ENCODE measurements at regions not wholly inside any gene's neighbourhood (a gene's known extent, or its start where the extent isn't known, plus 50 kb on each side); places are given as distances from the start of the nearest gene placed in this dataset.

DNA sequence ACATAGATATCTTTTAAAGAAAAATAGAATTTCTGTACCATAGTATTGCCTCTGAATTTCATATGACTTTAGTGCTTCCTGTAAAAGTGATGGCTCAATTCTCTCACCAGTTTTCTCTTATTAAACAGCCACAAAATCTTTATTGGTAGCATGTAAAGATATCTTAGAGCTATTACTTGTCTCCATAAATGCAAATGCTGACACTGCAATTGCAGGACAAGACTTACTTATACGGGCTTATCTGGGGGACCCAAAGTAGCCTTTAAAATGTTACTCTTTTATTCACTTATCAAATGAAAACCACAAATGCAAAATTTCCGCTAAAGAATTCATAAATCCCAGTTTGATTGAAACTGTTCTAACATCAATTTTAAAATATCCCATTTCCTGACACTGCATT is 287.1 kb upstream of the SPTLC3 start:
- Histone ChIP-seq H3K27me3 (no peaks in the 10 kb centered on the region), H3K9me3 (no peaks in the 10 kb centered on the region), H3K27ac (no peak overlapping the region), H3K36me3 (no peaks in the 10 kb centered on the region), H3K4me1 (no peaks in the 10 kb centered on the region), H3K4me3 (no peak overlapping the region), H3K9ac (ENCODE audit: low read depth in 2 of 2, low read length in 2 of 2) (no peak overlapping the region)
- TF ChIP-seq, protein P1, sequence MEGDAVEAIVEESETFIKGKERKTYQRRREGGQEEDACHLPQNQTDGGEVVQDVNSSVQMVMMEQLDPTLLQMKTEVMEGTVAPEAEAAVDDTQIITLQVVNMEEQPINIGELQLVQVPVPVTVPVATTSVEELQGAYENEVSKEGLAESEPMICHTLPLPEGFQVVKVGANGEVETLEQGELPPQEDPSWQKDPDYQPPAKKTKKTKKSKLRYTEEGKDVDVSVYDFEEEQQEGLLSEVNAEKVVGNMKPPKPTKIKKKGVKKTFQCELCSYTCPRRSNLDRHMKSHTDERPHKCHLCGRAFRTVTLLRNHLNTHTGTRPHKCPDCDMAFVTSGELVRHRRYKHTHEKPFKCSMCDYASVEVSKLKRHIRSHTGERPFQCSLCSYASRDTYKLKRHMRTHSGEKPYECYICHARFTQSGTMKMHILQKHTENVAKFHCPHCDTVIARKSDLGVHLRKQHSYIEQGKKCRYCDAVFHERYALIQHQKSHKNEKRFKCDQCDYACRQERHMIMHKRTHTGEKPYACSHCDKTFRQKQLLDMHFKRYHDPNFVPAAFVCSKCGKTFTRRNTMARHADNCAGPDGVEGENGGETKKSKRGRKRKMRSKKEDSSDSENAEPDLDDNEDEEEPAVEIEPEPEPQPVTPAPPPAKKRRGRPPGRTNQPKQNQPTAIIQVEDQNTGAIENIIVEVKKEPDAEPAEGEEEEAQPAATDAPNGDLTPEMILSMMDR (IDR thresholded peaks at IDR 0.05): no peak
- intact Hi-C loops (cut with DNase I): no loop called here
- no peak for DNase-seq

DNA sequence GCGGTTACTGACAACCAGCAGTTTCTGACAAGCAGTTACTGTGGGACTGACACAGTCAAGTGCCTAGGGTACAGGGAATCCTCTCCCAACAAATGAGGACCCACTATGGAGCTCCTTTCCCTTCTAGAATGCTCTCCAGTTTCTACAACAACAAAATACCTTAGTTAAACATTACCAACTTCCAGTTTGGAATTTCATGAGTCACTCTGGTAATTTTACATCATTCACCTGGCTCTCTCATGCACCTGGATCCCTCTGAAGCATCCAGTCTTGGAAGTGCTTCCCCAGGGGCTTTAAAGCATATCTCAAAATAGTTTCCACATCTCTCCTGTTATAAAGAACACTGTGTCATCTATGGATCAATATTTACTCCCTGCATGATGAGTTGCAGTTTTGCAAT is 286.7 kb upstream of the SPTLC3 start:
- no peak overlapping the region for H3K27ac ChIP-seq
- H3K27me3 ChIP-seq: no peaks in the 10 kb centered on the region
- H3K9ac ChIP-seq (ENCODE audit: low read depth in 2 of 2, low read length in 2 of 2): no peak overlapping the region
- no peaks in the 10 kb centered on the region for H3K4me1 ChIP-seq
- DNase-seq: no peak
- H3K4me3 ChIP-seq: no peak overlapping the region
- TF ChIP-seq, protein P1 (IDR thresholded peaks at IDR 0.05): no peak
- no peaks in the 10 kb centered on the region for H3K36me3 ChIP-seq
- intact Hi-C loops (cut with DNase I): no loop called here
- H3K9me3 ChIP-seq: no peaks in the 10 kb centered on the region

DNA sequence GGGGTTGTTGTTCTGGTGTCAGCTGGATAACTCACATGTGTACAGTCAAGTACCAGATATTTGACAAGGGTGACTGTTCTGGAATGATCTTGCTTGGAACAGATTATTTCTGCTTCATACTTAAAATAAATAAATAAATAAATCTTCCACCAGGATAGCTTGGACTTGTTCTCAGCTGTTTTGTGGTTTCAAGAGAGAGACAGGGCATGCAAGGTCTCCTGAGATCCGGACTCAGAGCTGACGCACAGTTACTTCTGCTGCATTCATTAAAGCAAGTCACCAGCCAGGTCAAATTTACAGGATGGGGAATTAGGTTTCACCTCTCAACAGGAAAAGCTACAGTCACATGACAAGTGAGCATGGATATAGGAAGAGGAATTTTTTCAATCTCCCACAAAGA is 285.0 kb upstream of the SPTLC3 start:
- Histone ChIP-seq H3K9ac (ENCODE audit: low read depth in 2 of 2, low read length in 2 of 2) (no peak overlapping the region), H3K4me1 (no peaks in the 10 kb centered on the region), H3K4me3 (no peak overlapping the region), H3K27ac (no peak overlapping the region), H3K9me3 (no peaks in the 10 kb centered on the region), H3K27me3 (no peaks in the 10 kb centered on the region), H3K36me3 (no peaks in the 10 kb centered on the region)
- DNase-seq: no peak
- TF ChIP-seq, protein P1 (IDR thresholded peaks at IDR 0.05): no peak
- intact Hi-C loops (cut with DNase I): no loop called here

DNA sequence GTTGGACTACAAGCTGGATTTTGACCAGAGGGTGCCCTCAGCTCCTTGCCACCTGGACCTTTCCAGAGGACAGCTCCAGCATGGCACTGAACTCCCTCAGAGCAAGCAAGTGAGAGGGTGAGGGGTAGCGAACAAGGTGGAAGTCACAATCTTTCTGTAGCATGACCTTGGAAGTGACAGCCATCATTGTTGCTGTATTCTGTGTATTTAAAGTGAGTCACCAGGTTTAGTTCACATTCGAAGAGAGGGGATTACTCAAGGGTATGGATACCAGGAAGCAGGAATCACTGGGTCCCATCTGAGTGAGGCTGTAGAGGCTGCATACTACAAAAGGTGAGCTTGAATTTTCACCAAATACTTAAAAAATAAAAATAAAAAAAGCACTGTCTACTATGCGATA is 280.0 kb upstream of the SPTLC3 start:
- DNase-seq: no peak
- Histone ChIP-seq H3K9ac (ENCODE audit: low read depth in 2 of 2, low read length in 2 of 2) (no peak overlapping the region), H3K27ac (no peak overlapping the region), H3K4me3 (no peak overlapping the region), H3K36me3 (no peaks in the 10 kb centered on the region), H3K27me3 (no peaks in the 10 kb centered on the region), H3K9me3 (no peaks in the 10 kb centered on the region), H3K4me1 (no peaks in the 10 kb centered on the region)
- TF ChIP-seq, protein P1 (IDR thresholded peaks at IDR 0.05): no peak
- intact Hi-C loops (cut with DNase I): no loop called here

DNA sequence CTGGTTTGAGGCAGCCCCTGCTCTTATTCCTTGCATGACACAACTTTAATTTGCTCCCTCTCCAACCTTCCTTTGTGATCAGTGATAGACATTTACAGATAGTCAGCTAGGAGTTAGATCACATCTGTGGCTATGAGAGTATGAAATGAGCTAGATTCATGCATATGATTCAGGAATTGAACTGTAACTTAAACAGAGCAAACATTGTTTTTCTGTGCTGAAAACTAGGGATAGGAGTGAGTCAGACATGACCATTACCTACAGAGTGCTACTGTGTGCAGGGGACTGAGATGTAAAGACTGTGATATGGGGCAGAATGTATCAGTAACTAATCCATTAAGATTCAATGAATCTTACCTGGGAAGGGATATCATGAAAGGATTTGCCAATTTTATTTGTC is 279.4 kb upstream of the SPTLC3 start:
- TF ChIP-seq, protein P1 (IDR thresholded peaks at IDR 0.05): no peak
- no peak for DNase-seq
- intact Hi-C loops (cut with DNase I): no loop called here
- H3K36me3 ChIP-seq: no peaks in the 10 kb centered on the region
- no peak overlapping the region for H3K9ac ChIP-seq (ENCODE audit: low read depth in 2 of 2, low read length in 2 of 2)
- H3K27me3 ChIP-seq: no peaks in the 10 kb centered on the region
- no peaks in the 10 kb centered on the region for H3K4me1 ChIP-seq
- no peak overlapping the region for H3K4me3 ChIP-seq
- H3K27ac ChIP-seq: no peak overlapping the region
- no peaks in the 10 kb centered on the region for H3K9me3 ChIP-seq

DNA sequence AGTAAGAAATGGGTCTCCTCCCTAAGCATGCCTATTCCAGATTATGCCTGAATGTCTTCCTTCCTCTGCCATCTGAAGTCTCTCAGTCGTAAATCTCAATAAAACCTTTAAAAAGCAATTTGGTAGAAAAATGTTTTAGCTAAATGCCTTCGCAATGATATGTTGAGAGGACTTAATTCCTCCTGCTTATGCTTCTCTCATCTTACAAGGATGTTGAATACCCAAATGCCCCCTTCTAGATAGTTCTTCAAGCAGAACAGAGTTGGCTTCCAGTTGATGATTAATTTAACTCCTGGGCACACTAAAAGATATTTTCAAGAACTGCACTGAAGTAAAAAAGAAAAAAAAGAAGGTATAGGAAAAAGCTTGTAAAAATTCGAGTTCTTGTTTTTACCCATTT is 275.0 kb upstream of the SPTLC3 start:
- Histone ChIP-seq H3K27ac (no peak overlapping the region), H3K4me3 (no peak overlapping the region), H3K9ac (ENCODE audit: low read depth in 2 of 2, low read length in 2 of 2) (no peak overlapping the region), H3K4me1 (no peaks in the 10 kb centered on the region), H3K36me3 (no peaks in the 10 kb centered on the region), H3K27me3 (no peaks in the 10 kb centered on the region), H3K9me3 (no peaks in the 10 kb centered on the region)
- intact Hi-C loops (cut with DNase I): no loop called here
- TF ChIP-seq, protein P1 (IDR thresholded peaks at IDR 0.05): no peak
- DNase-seq: no peak
